ENCODE measurements at regions not wholly inside any gene's neighbourhood (a gene's known extent, or its start where the extent isn't known, plus 50 kb on each side); places are given as distances from the start of the nearest gene placed in this dataset.

DNA sequence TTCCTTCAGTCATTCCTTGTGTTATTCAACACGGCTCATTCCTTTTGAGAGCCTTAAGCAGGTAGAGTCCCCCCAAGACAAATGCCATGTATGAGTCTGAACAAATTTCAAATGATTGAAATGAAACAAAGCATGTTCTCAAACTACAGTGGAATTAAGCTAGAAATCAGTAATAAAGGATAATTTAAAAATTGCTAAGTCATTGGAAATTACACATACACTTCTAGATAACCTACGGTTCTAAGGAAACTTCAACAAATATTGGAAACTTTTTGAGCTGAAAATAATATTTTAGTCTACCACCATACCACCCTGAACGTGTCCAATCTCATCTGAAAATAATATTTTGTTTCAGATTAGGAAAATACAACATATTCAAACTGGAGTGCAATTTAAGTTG lies 71.8 kb upstream of the UGP2 start:
- no peak for TF ChIP-seq CTCF (IDR thresholded peaks at IDR 0.05)
- TF ChIP-seq EZH2 (IDR thresholded peaks at IDR 0.05; ENCODE audit: borderline replicate concordance, insufficient read depth, low read depth, low read length, poor library complexity, severe bottlenecking) = no peak

Data from B cell (primary cell).